DMS 273 (cell line): ENCODE measurements at regions not wholly inside any gene's neighbourhood (a gene's known extent, or its start where the extent isn't known, plus 50 kb on each side); places are given as distances from the start of the nearest gene placed in this dataset.
"Not testable (repeated sequence)": the region's sequence is repeated elsewhere in the genome, so short reads cannot be mapped to it uniquely, and the experiment has no call there.

Experiments
- DNase-seq: peaks from one replicate; lab custom pipeline; 2025; ENCODE audit not compliant: unreplicated experiment; lab: John Stamatoyannopoulos, UW

GRCh38 chr2:133970641-133971040 lies 283.2 kb upstream of the MGAT5 start:
- no peak for DNase-seq

- no peak for DNase-seq
Observed at GRCh38 chr2:133972297-133972696, 281.6 kb upstream of the MGAT5 start.

GRCh38 chr2:133972786-133973185 lies 281.1 kb upstream of the MGAT5 start:
- DNase-seq: no peak

- DNase-seq: no peak
Observed at GRCh38 chr2:133974353-133974752, 279.5 kb upstream of the MGAT5 start.

- DNase-seq: no peak
Observed at GRCh38 chr2:133975135-133975534, 278.7 kb upstream of the MGAT5 start.

GRCh38 chr2:133975676-133976428 lies 278.0 kb upstream of the MGAT5 start:
- peak; percentile 23 for DNase-seq

GRCh38 chr2:133976659-133977058 lies 277.2 kb upstream of the MGAT5 start:
- DNase-seq: no peak

- peak; percentile 49 for DNase-seq
Observed at GRCh38 chr2:133977405-133977804, 276.5 kb upstream of the MGAT5 start.

- no peak for DNase-seq
Observed at GRCh38 chr2:133982256-133982655, 271.6 kb upstream of the MGAT5 start.

- DNase-seq: no peak
Observed at GRCh38 chr2:133985563-133985962, 268.3 kb upstream of the MGAT5 start.

- DNase-seq: no peak
Observed at GRCh38 chr2:133986081-133986837, 267.6 kb upstream of the MGAT5 start.

- no peak for DNase-seq
Observed at GRCh38 chr2:133986881-133987795, 266.7 kb upstream of the MGAT5 start.

GRCh38 chr2:133988316-133988891 lies 265.5 kb upstream of the MGAT5 start:
- no peak for DNase-seq

- DNase-seq: no peak
Observed at GRCh38 chr2:133991606-133992168, 262.2 kb upstream of the MGAT5 start.

GRCh38 chr2:133992454-133992853 lies 261.4 kb upstream of the MGAT5 start:
- no peak for DNase-seq

GRCh38 chr2:133993160-133993559 lies 260.7 kb upstream of the MGAT5 start:
- peak; percentile 90 for DNase-seq

- not testable (repeated sequence) for DNase-seq
Observed at GRCh38 chr2:133998726-133999125, 255.1 kb upstream of the MGAT5 start.

GRCh38 chr2:134002391-134002790 lies 251.5 kb upstream of the MGAT5 start:
- DNase-seq: no peak

GRCh38 chr2:134002921-134003320 lies 251.0 kb upstream of the MGAT5 start:
- DNase-seq: no peak

- DNase-seq: no peak
Observed at GRCh38 chr2:134004467-134004866, 249.4 kb upstream of the MGAT5 start.

GRCh38 chr2:134008837-134009236 lies 245.0 kb upstream of the MGAT5 start:
- no peak for DNase-seq
